CD14-positive monocyte (primary cell): ENCODE measurements at regions not wholly inside any gene's neighbourhood (a gene's known extent, or its start where the extent isn't known, plus 50 kb on each side); places are given as distances from the start of the nearest gene placed in this dataset.

ENCODE experiments used
- DNase-seq, 3 donors: peaks; one replicate each; pipeline ENCODE4 v3.0.0-alpha.2; 2011 to 2022
- H2AFZ ChIP-seq: 2 replicates; pipeline ENCODE4 v1.6.0; 2012; ENCODE audit warnings: mild to moderate bottlenecking, low read depth, low read length, inconsistent platforms; ENCODE audit not compliant: insufficient read depth, poor library complexity, severe bottlenecking
- H3K27ac ChIP-seq, 2 donors: 1 replicate in 1 of 2; 2 replicates in 1 of 2; pipeline ENCODE4 v1.5.1; 2012 to 2013; ENCODE audit warnings: low read length in 2 of 2, control low read depth in 1 of 2, inconsistent platforms in 1 of 2, low read depth in 1 of 2, mild to moderate bottlenecking in 1 of 2
- H3K27me3 ChIP-seq, 2 donors: one replicate each; pipeline versions ENCODE4 v1.6.0 to v1.6.1; 2011 to 2013; ENCODE audit warnings: low read length in 2 of 2; ENCODE audit not compliant: control insufficient read depth in 2 of 2, insufficient read depth in 2 of 2
- H3K36me3 ChIP-seq, 2 donors: replicated peaks in 1 of 2; 1 replicate in 1 of 2; 2 replicates in 1 of 2; pipeline versions ENCODE4 v1.5.1 to v1.6.1; 2012 to 2013; ENCODE audit warnings: low read length in 2 of 2, control low read depth in 1 of 2, inconsistent platforms in 1 of 2, mild to moderate bottlenecking in 1 of 2; ENCODE audit not compliant: insufficient read depth in 2 of 2, control insufficient read depth in 1 of 2
- H3K4me1 ChIP-seq, 2 donors: 1 replicate in 1 of 2; 2 replicates in 1 of 2; pipeline versions ENCODE4 v1.5.1 to v1.6.1; 2012 to 2013; ENCODE audit warnings: low read length in 2 of 2, control low read depth in 1 of 2, inconsistent platforms in 1 of 2, mild to moderate bottlenecking in 1 of 2, moderate library complexity in 1 of 2; ENCODE audit not compliant: insufficient read depth in 2 of 2, control insufficient read depth in 1 of 2
- H3K4me2 ChIP-seq: replicated peaks from 2 replicates; pipeline ENCODE3; 2012; ENCODE audit warnings: low read length, moderate library complexity, mild to moderate bottlenecking; ENCODE audit not compliant: poor library complexity, severe bottlenecking; ENCODE audit errors: extremely low read depth
- H3K4me3 ChIP-seq, 3 experiments: fragments of 200-600 bp in 1 of 3; sonication (generic) in 1 of 3; replicated peaks in 1 of 3; 1 replicate in 2 of 3; 2 replicates in 1 of 3; pipeline ENCODE4 v1.5.1; 2011 to 2013; ENCODE audit warnings: low read length in 3 of 3, mild to moderate bottlenecking in 3 of 3, control low read depth in 2 of 3, low read depth in 2 of 3, inconsistent platforms in 1 of 3, moderate library complexity in 1 of 3
- H3K79me2 ChIP-seq: 2 replicates; pipeline ENCODE4 v1.6.0; 2012; ENCODE audit warnings: mild to moderate bottlenecking, control low read depth, inconsistent platforms, low read length, moderate library complexity; ENCODE audit not compliant: insufficient read depth
- H3K9ac ChIP-seq: 2 replicates; pipeline ENCODE4 v1.6.0; 2017; ENCODE audit warnings: low read length, mild to moderate bottlenecking; ENCODE audit not compliant: insufficient read depth, poor library complexity, severe bottlenecking
- H3K9me3 ChIP-seq, 2 donors: replicated peaks in 1 of 2; 1 replicate in 1 of 2; 2 replicates in 1 of 2; pipeline versions ENCODE4 v1.5.1 to v1.6.1; 2012 to 2013; ENCODE audit warnings: low read length in 2 of 2, control low read depth in 1 of 2; ENCODE audit not compliant: control insufficient read depth in 1 of 2, insufficient read depth in 1 of 2
- H4K20me1 ChIP-seq: 2 replicates; pipeline ENCODE4 v1.6.0; 2012; ENCODE audit warnings: mild to moderate bottlenecking, low read length, control low read depth, moderate library complexity; ENCODE audit not compliant: insufficient read depth
- H3K27ac Mint-ChIP-seq, 7 donors: one replicate each; pipeline ENCODE4 v1.8.0; 2020; ENCODE audit warnings: mild to moderate bottlenecking in 7 of 7, mixed read lengths in 7 of 7, moderate library complexity in 6 of 7, inconsistent platforms in 2 of 7
- H3K27me3 Mint-ChIP-seq, 3 donors: one replicate each; pipeline ENCODE4 v1.8.0; 2021 to 2022; ENCODE audit warnings: low read depth in 3 of 3, mild to moderate bottlenecking in 3 of 3, mixed read lengths in 3 of 3, moderate library complexity in 3 of 3, inconsistent platforms in 1 of 3
- H3K36me3 Mint-ChIP-seq, 2 donors: one replicate each; pipeline ENCODE4 v1.8.0; 2020; ENCODE audit warnings: mixed read lengths in 2 of 2, inconsistent platforms in 1 of 2, mild to moderate bottlenecking in 1 of 2
- H3K4me1 Mint-ChIP-seq: one replicate; pipeline ENCODE4 v1.8.0; 2020; ENCODE audit warnings: mild to moderate bottlenecking, mixed read lengths
- H3K4me3 Mint-ChIP-seq, 2 donors: one replicate each; pipeline ENCODE4 v1.8.0; 2020; ENCODE audit warnings: mild to moderate bottlenecking in 2 of 2, mixed read lengths in 2 of 2, moderate library complexity in 1 of 2
- H3K9me3 Mint-ChIP-seq, 7 donors: one replicate each; pipeline ENCODE4 v1.8.0; 2020 to 2022; ENCODE audit warnings: mixed read lengths in 7 of 7, mild to moderate bottlenecking in 6 of 7, moderate library complexity in 6 of 7, inconsistent platforms in 2 of 7
- WGBS: methylation state at CpG from one replicate; pipeline ENCODE4 v1.1.5; 2013; ENCODE audit warnings: missing lambda C conversion rate; ENCODE audit not compliant: insufficient coverage; 5-methylcytosine and 5-hydroxymethylcytosine counted together
- intact Hi-C, 2 donors: fragments of 100-400 bp; cut with micrococcal nuclease; formaldehyde crosslinking; loops; one replicate each; pipeline versions ENCODE4 v1.15.0 to v1.15.1; 2023
- TF ChIP-seq, protein P1 (sequence below): fragments of 200-600 bp; IDR thresholded peaks from one replicate; pipeline ENCODE4 v1.8.0; 2022; ENCODE audit warnings: antibody characterized with exemption, mild to moderate bottlenecking

- H3K9me3 Mint-ChIP-seq: peaks cover 0 to 2% (median 0%) of the 10 kb centered on the region in 7 donors
- TF ChIP-seq, protein P1, sequence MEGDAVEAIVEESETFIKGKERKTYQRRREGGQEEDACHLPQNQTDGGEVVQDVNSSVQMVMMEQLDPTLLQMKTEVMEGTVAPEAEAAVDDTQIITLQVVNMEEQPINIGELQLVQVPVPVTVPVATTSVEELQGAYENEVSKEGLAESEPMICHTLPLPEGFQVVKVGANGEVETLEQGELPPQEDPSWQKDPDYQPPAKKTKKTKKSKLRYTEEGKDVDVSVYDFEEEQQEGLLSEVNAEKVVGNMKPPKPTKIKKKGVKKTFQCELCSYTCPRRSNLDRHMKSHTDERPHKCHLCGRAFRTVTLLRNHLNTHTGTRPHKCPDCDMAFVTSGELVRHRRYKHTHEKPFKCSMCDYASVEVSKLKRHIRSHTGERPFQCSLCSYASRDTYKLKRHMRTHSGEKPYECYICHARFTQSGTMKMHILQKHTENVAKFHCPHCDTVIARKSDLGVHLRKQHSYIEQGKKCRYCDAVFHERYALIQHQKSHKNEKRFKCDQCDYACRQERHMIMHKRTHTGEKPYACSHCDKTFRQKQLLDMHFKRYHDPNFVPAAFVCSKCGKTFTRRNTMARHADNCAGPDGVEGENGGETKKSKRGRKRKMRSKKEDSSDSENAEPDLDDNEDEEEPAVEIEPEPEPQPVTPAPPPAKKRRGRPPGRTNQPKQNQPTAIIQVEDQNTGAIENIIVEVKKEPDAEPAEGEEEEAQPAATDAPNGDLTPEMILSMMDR: no peak
Observed at GRCh38 chrX:38989076-38989475, 187.8 kb downstream of the MID1IP1 start.

GRCh38 chrX:38991656-38992440 is 190.6 kb downstream of the MID1IP1 start:
- H3K4me1 ChIP-seq: peaks cover 32 to 37% of the 10 kb centered on the region in 2 donors
- TF ChIP-seq, protein P1: no peak
- peak overlapping the region in 1 of 7 donors; percentile 22 for H3K27ac Mint-ChIP-seq
- intact Hi-C loops: no loop called here
- DNase-seq: no peak
- H3K27me3 Mint-ChIP-seq: peaks cover 0 to 3% (median 0%) of the 10 kb centered on the region in 3 donors
- no peaks in the 10 kb centered on the region for H3K79me2 ChIP-seq
- H3K9me3 ChIP-seq: no peaks in the 10 kb centered on the region
- H3K9me3 Mint-ChIP-seq: peaks cover 0 to 4% (median 2%) of the 10 kb centered on the region in 7 donors
- H3K27ac ChIP-seq: no peak overlapping the region
- H3K4me1 Mint-ChIP-seq: peaks cover 27% of the 10 kb centered on the region
- no peaks in the 10 kb centered on the region for H3K27me3 ChIP-seq
- no peak overlapping the region for H2AFZ ChIP-seq
- no CpG with 5 or more reads among the region's 3 CpGs for WGBS
- H3K36me3 Mint-ChIP-seq: no peaks in the 10 kb centered on the region
- no peak overlapping the region for H3K4me2 ChIP-seq
- no peaks in the 10 kb centered on the region for H3K36me3 ChIP-seq
- H3K4me3 ChIP-seq: no peak overlapping the region
- H3K4me3 Mint-ChIP-seq: no peak overlapping the region
- H3K9ac ChIP-seq: no peak overlapping the region
- no peaks in the 10 kb centered on the region for H4K20me1 ChIP-seq

More at GRCh38 chrX:38989076-38989475, 187.8 kb downstream of the MID1IP1 start:
- no peak overlapping the region for H3K4me3 ChIP-seq
- no peaks in the 10 kb centered on the region for H4K20me1 ChIP-seq
- peaks cover 32 to 38% of the 10 kb centered on the region in 2 donors for H3K4me1 ChIP-seq
- no peak overlapping the region for H3K4me2 ChIP-seq
- intact Hi-C loops: loop anchor here (10.0 kb wide), 3 partner anchors 156 to 224 kb away; partner anchors contain the start of gene MID1IP1 (in 1 of the 2)
- no peak overlapping the region for H3K9ac ChIP-seq
- peaks cover 0 to 3% (median 0%) of the 10 kb centered on the region in 3 donors for H3K27me3 Mint-ChIP-seq
- H3K4me1 Mint-ChIP-seq: peaks cover 32% of the 10 kb centered on the region
- H3K27ac ChIP-seq: peak overlapping the region in 1 of 2 donors; percentile 49
- peak; percentile 43 to 59 (median 57) for DNase-seq
- WGBS: no CpG with 5 or more reads among the region's 1 CpG
- H3K27me3 ChIP-seq: no peaks in the 10 kb centered on the region
- H2AFZ ChIP-seq: no peak overlapping the region
- H3K36me3 Mint-ChIP-seq: no peaks in the 10 kb centered on the region
- H3K9me3 ChIP-seq: no peaks in the 10 kb centered on the region
- H3K27ac Mint-ChIP-seq: peak overlapping the region; percentile 19 to 86 (median 76)
- no peak overlapping the region for H3K4me3 Mint-ChIP-seq
- no peaks in the 10 kb centered on the region for H3K36me3 ChIP-seq
- H3K79me2 ChIP-seq: no peaks in the 10 kb centered on the region
